ENCODE measurements at regions not wholly inside any gene's neighbourhood (a gene's known extent, or its start where the extent isn't known, plus 50 kb on each side); places are given as distances from the start of the nearest gene placed in this dataset.

GRCh38 chr13:110813646-110814624 lies 100.4 kb downstream of the ING1 start:
- no peak for TF ChIP-seq CTCF (IDR thresholded peaks at IDR 0.05; ENCODE audit: insufficient read depth, low read length)
- no peak for DNase-seq (ENCODE audit: low read depth)
- no peak overlapping the region for H3K4me3 ChIP-seq (ENCODE audit: low read depth, low read length)

- no peak for DNase-seq (ENCODE audit: low read depth)
- H3K4me3 ChIP-seq (ENCODE audit: low read depth, low read length), result no peak overlapping the region
- TF ChIP-seq CTCF (IDR thresholded peaks at IDR 0.05; ENCODE audit: insufficient read depth, low read length), result no peak
These were observed 99.2 kb downstream of the ANKRD10 start for GRCh38 chr13:110815471-110816204.

- H3K4me3 ChIP-seq (ENCODE audit: low read depth, low read length), result no peak overlapping the region
- TF ChIP-seq CTCF (IDR thresholded peaks at IDR 0.05; ENCODE audit: insufficient read depth, low read length), result no peak
- DNase-seq (ENCODE audit: low read depth), result no peak
These were observed 98.4 kb downstream of the ANKRD10 start for GRCh38 chr13:110816500-110816899.

GRCh38 chr13:110817143-110817542 lies 97.7 kb downstream of the ANKRD10 start:
- DNase-seq (ENCODE audit: low read depth), result no peak
- H3K4me3 ChIP-seq (ENCODE audit: low read depth, low read length), result no peak overlapping the region
- no peak for TF ChIP-seq CTCF (IDR thresholded peaks at IDR 0.05; ENCODE audit: insufficient read depth, low read length)

- TF ChIP-seq CTCF (IDR thresholded peaks at IDR 0.05; ENCODE audit: insufficient read depth, low read length), result no peak
- no peak overlapping the region for H3K4me3 ChIP-seq (ENCODE audit: low read depth, low read length)
- DNase-seq (ENCODE audit: low read depth), result no peak
These were observed 96.1 kb downstream of the ANKRD10 start for GRCh38 chr13:110818747-110819146.

- no peak overlapping the region for H3K4me3 ChIP-seq (ENCODE audit: low read depth, low read length)
- peak; percentile 97 for TF ChIP-seq CTCF (IDR thresholded peaks at IDR 0.05; ENCODE audit: insufficient read depth, low read length)
These were observed 95.5 kb downstream of the ANKRD10 start for GRCh38 chr13:110819203-110820014.

More at GRCh38 chr13:110819203-110820014, 95.5 kb downstream of the ANKRD10 start:
- DNase-seq (ENCODE audit: low read depth), result peak; percentile 72
